ENCODE measurements at regions not wholly inside any gene's neighbourhood (a gene's known extent, or its start where the extent isn't known, plus 50 kb on each side); places are given as distances from the start of the nearest gene placed in this dataset.

- Mint-ChIP-seq H3K9me3 (ENCODE audit: low read depth) (peaks cover 15% of the 10 kb centered on the region), H3K27me3 (peaks cover 4% of the 10 kb centered on the region), H3K4me1 (ENCODE audit: low read depth) (no peaks in the 10 kb centered on the region), H3K36me3 (ENCODE audit: insufficient read depth) (no peaks in the 10 kb centered on the region), H3K27ac (no peak overlapping the region), H3K4me3 (ENCODE audit: low read depth) (no peak overlapping the region)
- TF ChIP-seq CTCF (IDR thresholded peaks at IDR 0.05; ENCODE audit: unreplicated experiment): no peak
- no peak for DNase-seq (ENCODE audit: low spot score, unreplicated experiment)
These were observed 113.7 kb upstream of the PRDM1 start for GRCh38 chr6:105972440-105972839.

- Mint-ChIP-seq H3K27ac (no peak overlapping the region), H3K4me3 (ENCODE audit: low read depth) (no peak overlapping the region)
These were observed 117.4 kb upstream of the PRDM1 start for GRCh38 chr6:105968603-105969333.

GRCh38 chr6:105967917-105968602 is 118.1 kb upstream of the PRDM1 start:
- Mint-ChIP-seq H3K36me3 (ENCODE audit: insufficient read depth) (no peaks in the 10 kb centered on the region), H3K4me3 (ENCODE audit: low read depth) (no peak overlapping the region), H3K27ac (no peak overlapping the region), H3K4me1 (ENCODE audit: low read depth) (no peaks in the 10 kb centered on the region), H3K27me3 (peaks cover 16% of the 10 kb centered on the region), H3K9me3 (ENCODE audit: low read depth) (peaks cover 8% of the 10 kb centered on the region)
- TF ChIP-seq CTCF (IDR thresholded peaks at IDR 0.05; ENCODE audit: unreplicated experiment): no peak
- DNase-seq (ENCODE audit: low spot score, unreplicated experiment): no peak

More at GRCh38 chr6:105968603-105969333, 117.4 kb upstream of the PRDM1 start:
- no peak for TF ChIP-seq CTCF (IDR thresholded peaks at IDR 0.05; ENCODE audit: unreplicated experiment)
- Mint-ChIP-seq H3K36me3 (ENCODE audit: insufficient read depth) (no peaks in the 10 kb centered on the region), H3K27me3 (peaks cover 16% of the 10 kb centered on the region), H3K9me3 (ENCODE audit: low read depth) (peaks cover 15% of the 10 kb centered on the region), H3K4me1 (ENCODE audit: low read depth) (no peaks in the 10 kb centered on the region)
- no peak for DNase-seq (ENCODE audit: low spot score, unreplicated experiment)

- Mint-ChIP-seq H3K4me1 (ENCODE audit: low read depth) (peaks cover 2% of the 10 kb centered on the region), H3K27me3 (peaks cover 20% of the 10 kb centered on the region), H3K9me3 (ENCODE audit: low read depth) (no peaks in the 10 kb centered on the region), H3K4me3 (ENCODE audit: low read depth) (no peak overlapping the region), H3K27ac (no peak overlapping the region), H3K36me3 (ENCODE audit: insufficient read depth) (no peaks in the 10 kb centered on the region)
- TF ChIP-seq CTCF (IDR thresholded peaks at IDR 0.05; ENCODE audit: unreplicated experiment): no peak
- DNase-seq (ENCODE audit: low spot score, unreplicated experiment): no peak
These were observed 119.7 kb upstream of the PRDM1 start for GRCh38 chr6:105966481-105966880.

GRCh38 chr6:105964979-105965760 is 121.0 kb upstream of the PRDM1 start:
- Mint-ChIP-seq H3K36me3 (ENCODE audit: insufficient read depth) (no peaks in the 10 kb centered on the region), H3K27ac (no peak overlapping the region), H3K4me3 (ENCODE audit: low read depth) (no peak overlapping the region), H3K9me3 (ENCODE audit: low read depth) (no peaks in the 10 kb centered on the region), H3K4me1 (ENCODE audit: low read depth) (peaks cover 2% of the 10 kb centered on the region), H3K27me3 (peaks cover 20% of the 10 kb centered on the region)
- DNase-seq (ENCODE audit: low spot score, unreplicated experiment): no peak
- no peak for TF ChIP-seq CTCF (IDR thresholded peaks at IDR 0.05; ENCODE audit: unreplicated experiment)
